ENCODE measurements at regions not wholly inside any gene's neighbourhood (a gene's known extent, or its start where the extent isn't known, plus 50 kb on each side); places are given as distances from the start of the nearest gene placed in this dataset.

- DNase-seq (ENCODE audit: low read depth) = no peak
Measured at GRCh38 chrX:149152941-149153340, 352.2 kb downstream of the IDS start.

- DNase-seq (ENCODE audit: low read depth) = peak; percentile 7
Measured at GRCh38 chrX:149151805-149152757, 353.0 kb downstream of the IDS start.

DNA sequence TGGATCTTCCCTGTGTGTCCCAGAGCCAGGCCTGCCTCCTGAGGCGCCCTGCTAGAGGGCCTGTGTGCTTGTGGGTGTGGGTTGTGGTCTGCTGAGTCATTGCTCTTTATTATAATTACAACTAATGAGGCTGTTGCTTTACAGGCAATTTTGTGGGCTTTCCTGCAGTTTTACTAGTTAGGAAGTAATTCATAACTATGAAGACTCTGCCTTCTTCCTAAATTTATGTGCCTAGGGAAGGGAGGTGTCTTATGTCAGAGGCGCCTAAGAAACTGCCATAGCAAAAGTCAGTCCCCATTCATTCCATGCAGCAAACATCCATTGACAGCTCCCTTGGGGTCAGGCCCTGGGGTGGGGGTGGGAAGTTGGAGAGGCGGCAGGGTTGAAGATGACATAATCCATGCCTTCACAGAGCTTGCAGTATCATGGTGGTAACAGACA is 359.2 kb downstream of the IDS start:
- DNase-seq (ENCODE audit: low read depth) = peak; percentile 34

DNA sequence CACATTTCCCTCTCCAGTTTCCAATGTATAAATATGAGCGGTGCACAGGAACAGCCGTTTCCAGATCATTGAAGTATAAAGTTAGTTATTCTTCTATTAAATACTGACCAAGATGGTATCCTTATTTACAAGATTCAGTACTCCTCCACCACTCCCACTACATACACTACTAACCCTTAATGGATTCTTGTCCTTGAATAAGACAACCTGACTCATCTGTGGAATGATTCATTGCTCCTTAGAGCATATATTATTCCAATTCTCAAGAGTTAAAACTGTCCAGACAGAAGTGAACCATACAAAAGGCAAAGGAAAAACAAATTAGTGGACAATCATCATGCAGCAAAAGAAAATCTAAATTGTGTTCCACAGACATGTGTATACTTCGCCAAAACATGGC is 373.3 kb downstream of the IDS start:
- no peak for DNase-seq (ENCODE audit: low read depth)

- DNase-seq (ENCODE audit: low read depth) = peak; percentile 1
Measured at GRCh38 chrX:149129767-149130166, 375.3 kb downstream of the IDS start.

DNA sequence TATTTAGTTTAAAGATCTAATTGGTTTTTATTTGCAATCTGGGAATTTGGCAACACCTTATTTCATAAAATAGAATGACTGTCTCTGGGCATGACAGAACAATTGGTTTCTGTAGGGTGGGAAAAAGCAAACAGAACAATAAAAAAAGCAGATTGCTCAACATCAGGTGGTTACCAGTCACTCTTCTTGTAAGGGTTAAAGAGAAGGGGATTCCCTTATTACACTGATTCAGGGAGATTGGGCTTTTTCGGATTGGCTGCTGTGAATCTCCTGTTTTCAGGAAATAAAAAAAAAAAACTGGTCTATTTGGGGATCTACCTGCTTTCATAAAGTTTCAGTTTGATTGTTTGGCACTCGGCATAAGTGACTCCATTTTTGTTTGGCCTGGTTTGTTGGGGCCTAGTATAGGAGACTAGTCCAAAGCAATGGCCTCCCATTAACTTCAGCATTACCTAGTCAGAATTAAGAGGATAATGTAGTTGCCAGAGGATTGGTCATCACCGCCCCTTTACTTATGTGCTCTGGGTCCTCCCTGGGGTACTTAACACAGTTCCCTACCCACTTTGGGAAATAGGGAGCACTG is 380.5 kb downstream of the IDS start:
- DNase-seq (ENCODE audit: low read depth) = no peak

- DNase-seq (ENCODE audit: low read depth) = no peak
Measured at GRCh38 chrX:149121206-149121920, 383.7 kb downstream of the IDS start.

DNA sequence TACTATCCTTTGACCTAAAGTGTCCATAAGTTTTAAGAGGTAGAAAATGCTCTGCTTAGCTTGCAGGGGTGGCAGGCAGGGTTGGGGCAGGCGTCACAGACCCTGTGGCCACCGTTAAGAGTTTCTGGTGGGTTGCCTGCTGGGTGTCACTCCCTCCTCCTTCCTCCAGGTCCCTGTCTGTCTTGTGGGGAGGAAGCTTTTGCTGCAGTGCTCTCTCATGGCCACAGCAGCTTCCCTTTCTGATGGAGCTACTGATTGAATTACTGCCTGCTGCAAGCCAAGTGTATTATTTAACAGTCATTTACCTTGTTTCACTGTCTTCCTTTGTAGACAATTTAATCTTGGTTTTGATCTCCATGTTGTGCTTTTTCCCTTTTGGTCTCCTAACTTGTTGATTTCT is 384.6 kb downstream of the IDS start:
- DNase-seq (ENCODE audit: low read depth) = no peak

DNA sequence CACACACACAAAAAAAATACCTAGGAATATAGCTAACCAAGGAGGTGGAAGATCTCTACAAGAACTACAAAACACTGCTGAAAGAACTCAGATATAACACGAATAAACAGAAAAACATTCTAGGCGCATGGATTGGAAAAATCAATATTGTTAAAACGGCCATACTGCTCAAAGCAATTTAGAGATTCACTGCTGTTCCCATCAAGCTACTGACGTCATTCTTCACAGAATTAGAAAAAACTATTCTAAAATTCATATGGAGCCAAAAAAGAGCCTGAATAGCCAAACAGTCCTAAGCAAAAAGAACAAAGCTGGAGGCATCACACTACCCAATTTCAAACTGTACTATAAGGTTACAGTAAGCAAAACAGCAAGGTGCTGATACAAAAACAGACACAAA is 390.2 kb downstream of the IDS start:
- DNase-seq (ENCODE audit: low read depth) = no peak

GRCh38 chrX:149114001-149114400 is 391.1 kb downstream of the IDS start:
- no peak for DNase-seq (ENCODE audit: low read depth)

GRCh38 chrX:149097786-149098185 is 407.3 kb downstream of the IDS start:
- no peak for DNase-seq (ENCODE audit: low read depth)

DNA sequence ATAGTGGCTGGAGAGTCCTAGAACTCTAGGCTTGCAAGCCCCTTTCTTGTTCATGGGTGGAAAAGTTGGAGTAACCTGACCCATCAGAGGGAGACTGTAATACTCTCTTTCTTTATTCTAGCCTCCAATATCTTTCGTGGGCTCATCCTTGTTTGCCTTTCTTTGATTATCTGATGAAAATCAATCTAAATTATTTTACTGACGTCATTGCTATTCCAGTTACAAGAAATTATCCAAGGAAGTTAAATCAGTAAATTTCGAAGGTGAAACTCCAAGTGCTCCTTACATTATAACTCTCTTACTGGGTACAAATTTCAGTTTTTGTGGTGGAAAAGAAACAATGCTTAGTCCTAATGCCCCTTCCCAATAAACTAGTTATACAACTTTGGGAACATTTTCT is 412.9 kb downstream of the IDS start:
- DNase-seq (ENCODE audit: low read depth) = no peak

- no peak for DNase-seq (ENCODE audit: low read depth)
Measured at GRCh38 chrX:149079805-149080406, 425.2 kb downstream of the IDS start.

DNA sequence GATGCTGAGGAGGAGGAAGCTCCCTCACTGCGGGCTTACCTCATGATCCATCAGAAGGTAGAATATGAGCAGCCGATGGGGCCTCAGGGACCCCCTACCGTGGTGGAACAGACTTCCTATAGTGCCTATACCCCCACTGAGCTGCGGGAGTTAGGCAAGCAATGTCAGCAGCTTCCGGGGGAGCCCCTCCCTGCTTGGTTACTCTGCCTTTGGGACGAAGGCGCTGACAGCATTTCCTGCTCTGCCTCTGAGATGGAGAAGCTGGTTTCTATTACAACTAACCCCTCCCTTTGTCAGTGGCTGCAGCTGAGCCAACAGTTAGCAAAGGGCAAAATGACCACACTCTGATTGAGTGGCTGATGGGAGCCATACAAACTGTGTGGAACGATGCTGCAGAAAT is 430.7 kb downstream of the IDS start:
- DNase-seq (ENCODE audit: low read depth) = peak; percentile 1

- no peak for DNase-seq (ENCODE audit: low read depth)
Measured at GRCh38 chrX:149073479-149073878, 431.6 kb downstream of the IDS start.

GRCh38 chrX:149069899-149070298 is 435.2 kb downstream of the IDS start:
- DNase-seq (ENCODE audit: low read depth) = no peak

- peak; percentile 10 for DNase-seq (ENCODE audit: low read depth)
Measured at GRCh38 chrX:149060921-149061320, 444.2 kb downstream of the IDS start.
